Caco-2 (cell line): ENCODE measurements at regions not wholly inside any gene's neighbourhood (a gene's known extent, or its start where the extent isn't known, plus 50 kb on each side); places are given as distances from the start of the nearest gene placed in this dataset.
A peak's percentile ranks its signal among the peaks of the same experiment; 100 is the strongest.
"Not testable (repeated sequence)": the region's sequence is repeated elsewhere in the genome, so short reads cannot be mapped to it uniquely, and the experiment has no call there.

ENCODE experiments used
- BruUV-seq: library from RNA; stranded (reverse); fragments of 400-500 nt; replicated peaks from 2 replicates; lab custom pipeline; 2021; lab: Mats Ljungman, UMichigan
- CTCF ChIA-PET: fragments of 300-600 bp; sonication (Branson Sonifier 250); formaldehyde crosslinking; loops from one replicate; lab custom pipeline; 2022; ENCODE audit warnings: antibody characterized with exemption; lab: Charles Lee
- POLR2A ChIA-PET: fragments of 300-600 bp; sonication (Branson Sonifier 250); formaldehyde crosslinking; loops from one replicate; lab custom pipeline; 2022; ENCODE audit warnings: antibody characterized with exemption; lab: Charles Lee
- DNase-seq, 2 experiments: peaks; one replicate each; pipeline versions ENCODE4 v3.0.0 to v3.0.0-alpha.2; 2020 to 2022
- H3K27me3 ChIP-seq: replicated peaks from 2 replicates; pipeline ENCODE4 v1.6.0; 2011; ENCODE audit warnings: low read length; ENCODE audit not compliant: control insufficient read depth, insufficient read depth
- H3K36me3 ChIP-seq: 2 replicates; pipeline ENCODE4 v1.5.1; 2011; ENCODE audit warnings: low read length; ENCODE audit not compliant: control insufficient read depth, insufficient read depth
- H3K4me1 ChIP-seq: fragments of 250-450 bp; sonication (Bioruptor Pico); 2 replicates; pipeline ENCODE4 v1.5.1; 2020; ENCODE audit warnings: mild to moderate bottlenecking
- H3K4me3 ChIP-seq: 2 replicates; pipeline ENCODE4 v1.5.1; 2011; ENCODE audit warnings: low read depth, mild to moderate bottlenecking, control low read depth, low read length
- H3K9me3 ChIP-seq: fragments of 250-450 bp; sonication (Bioruptor Pico); 2 replicates; pipeline ENCODE4 v1.5.1; 2020; ENCODE audit warnings: mild to moderate bottlenecking, moderate library complexity
- H3K27ac Mint-ChIP-seq: one replicate; pipeline ENCODE4 v1.8.0; 2022; ENCODE audit warnings: mixed read lengths; ENCODE audit not compliant: unreplicated experiment
- H3K27me3 Mint-ChIP-seq: one replicate; pipeline ENCODE4 v1.8.0; 2022; ENCODE audit warnings: mixed read lengths; ENCODE audit not compliant: insufficient read depth, unreplicated experiment
- H3K36me3 Mint-ChIP-seq: one replicate; pipeline ENCODE4 v1.8.0; 2022; ENCODE audit warnings: mild to moderate bottlenecking, mixed read lengths; ENCODE audit not compliant: insufficient read depth, unreplicated experiment
- H3K4me1 Mint-ChIP-seq: one replicate; pipeline ENCODE4 v1.8.0; 2022; ENCODE audit warnings: low read depth, mixed read lengths; ENCODE audit not compliant: unreplicated experiment
- H3K4me3 Mint-ChIP-seq: one replicate; pipeline ENCODE4 v1.8.0; 2022; ENCODE audit warnings: mild to moderate bottlenecking, moderate library complexity, mixed read lengths; ENCODE audit not compliant: unreplicated experiment
- H3K9me3 Mint-ChIP-seq: one replicate; pipeline ENCODE4 v1.8.0; 2022; ENCODE audit warnings: mixed read lengths; ENCODE audit not compliant: unreplicated experiment
- CTCF ChIP-seq, 2 experiments: fragments of 200-600 bp in 1 of 2; IDR thresholded peaks; 1 replicate in 1 of 2; 2 replicates in 1 of 2; pipeline versions ENCODE4 v1.5.1 to v1.8.0; 2011 to 2022; ENCODE audit warnings: antibody characterized with exemption in 1 of 2, control low read depth in 1 of 2, inconsistent platforms in 1 of 2, low read depth in 1 of 2, low read length in 1 of 2, mild to moderate bottlenecking in 1 of 2, moderate library complexity in 1 of 2; ENCODE audit not compliant: insufficient read depth in 1 of 2, severe bottlenecking in 1 of 2, unreplicated experiment in 1 of 2
- intact Hi-C: fragments of 100-400 bp; cut with micrococcal nuclease; formaldehyde crosslinking; loops from one replicate; pipeline ENCODE4 v1.10.0; 2022; ENCODE audit not compliant: unreplicated experiment

- no TSS peak for BruUV-seq
- no peaks in the 10 kb centered on the region for H3K36me3 Mint-ChIP-seq
- H3K4me3 ChIP-seq: no peak overlapping the region
- H3K9me3 Mint-ChIP-seq: no peaks in the 10 kb centered on the region
- H3K27ac Mint-ChIP-seq: no peak overlapping the region
- DNase-seq: no peak
- H3K9me3 ChIP-seq: no peaks in the 10 kb centered on the region
- CTCF ChIA-PET: no interaction called here
- H3K27me3 ChIP-seq: no peaks in the 10 kb centered on the region
- TF ChIP-seq CTCF (IDR thresholded peaks at IDR 0.05; ENCODE audit: insufficient read depth in 1 of 2, low read depth in 1 of 2, low read length in 1 of 2, severe bottlenecking in 1 of 2, unreplicated experiment in 1 of 2): no peak
- no peaks in the 10 kb centered on the region for H3K36me3 ChIP-seq
- intact Hi-C loops: no loop called here
- POLR2A ChIA-PET: no interaction called here
- no peaks in the 10 kb centered on the region for H3K4me1 Mint-ChIP-seq
- H3K27me3 Mint-ChIP-seq: no peaks in the 10 kb centered on the region
- no peaks in the 10 kb centered on the region for H3K4me1 ChIP-seq
- no peak overlapping the region for H3K4me3 Mint-ChIP-seq
Measured at GRCh38 chr5:118069452-118069851, 918.9 kb downstream of the DTWD2 start.

- H3K27ac Mint-ChIP-seq: no peak overlapping the region
- no peaks in the 10 kb centered on the region for H3K36me3 Mint-ChIP-seq
- no peaks in the 10 kb centered on the region for H3K36me3 ChIP-seq
- H3K27me3 Mint-ChIP-seq: no peaks in the 10 kb centered on the region
- no peaks in the 10 kb centered on the region for H3K4me1 ChIP-seq
- no TSS peak for BruUV-seq
- DNase-seq: no peak
- ChIA-PET CTCF (no interaction called here), POLR2A (no interaction called here)
- intact Hi-C loops: no loop called here
- no peak overlapping the region for H3K4me3 ChIP-seq
- H3K4me3 Mint-ChIP-seq: no peak overlapping the region
- no peak for TF ChIP-seq CTCF (IDR thresholded peaks at IDR 0.05; ENCODE audit: insufficient read depth in 1 of 2, low read depth in 1 of 2, low read length in 1 of 2, severe bottlenecking in 1 of 2, unreplicated experiment in 1 of 2)
- H3K4me1 Mint-ChIP-seq: no peaks in the 10 kb centered on the region
- H3K27me3 ChIP-seq: no peaks in the 10 kb centered on the region
- H3K9me3 ChIP-seq: no peaks in the 10 kb centered on the region
- no peaks in the 10 kb centered on the region for H3K9me3 Mint-ChIP-seq
Measured at GRCh38 chr5:118068886-118069285, 919.5 kb downstream of the DTWD2 start.

GRCh38 chr5:118063836-118064235 lies 924.5 kb downstream of the DTWD2 start:
- H3K27me3 ChIP-seq, BruUV-seq, POLR2A ChIA-PET, H3K36me3 ChIP-seq, H3K9me3 ChIP-seq, H3K27me3 Mint-ChIP-seq, H3K4me3 Mint-ChIP-seq, H3K4me1 ChIP-seq, H3K36me3 Mint-ChIP-seq, DNase-seq, CTCF ChIA-PET, H3K4me1 Mint-ChIP-seq, H3K27ac Mint-ChIP-seq, H3K4me3 ChIP-seq, H3K9me3 Mint-ChIP-seq: not testable (repeated sequence)
- intact Hi-C loops: loop anchor here (5.0 kb wide), 1 partner anchor 548 kb away; no protein-coding TSS in a partner anchor

GRCh38 chr5:118060833-118061232 lies 927.5 kb downstream of the DTWD2 start:
- ChIA-PET POLR2A (no interaction called here), CTCF (no interaction called here)
- peak; percentile 32 to 56 for TF ChIP-seq CTCF (IDR thresholded peaks at IDR 0.05; ENCODE audit: insufficient read depth in 1 of 2, low read depth in 1 of 2, low read length in 1 of 2, severe bottlenecking in 1 of 2, unreplicated experiment in 1 of 2)
- Mint-ChIP-seq H3K4me3 (no peak overlapping the region), H3K4me1 (peaks cover 5% of the 10 kb centered on the region), H3K9me3 (no peaks in the 10 kb centered on the region), H3K27me3 (peaks cover 2% of the 10 kb centered on the region), H3K36me3 (no peaks in the 10 kb centered on the region), H3K27ac (no peak overlapping the region)
- Histone ChIP-seq H3K9me3 (no peaks in the 10 kb centered on the region), H3K36me3 (no peaks in the 10 kb centered on the region), H3K4me3 (no peak overlapping the region), H3K27me3 (no peaks in the 10 kb centered on the region), H3K4me1 (no peaks in the 10 kb centered on the region)
- intact Hi-C loops: loop anchor here (5.0 kb wide), 1 partner anchor 551 kb away; no protein-coding TSS in a partner anchor
- DNase-seq: peak in 1 of 2 experiments; percentile 9
- no TSS peak for BruUV-seq
